ENCODE measurements at regions not wholly inside any gene's neighbourhood (a gene's known extent, or its start where the extent isn't known, plus 50 kb on each side); places are given as distances from the start of the nearest gene placed in this dataset.

GRCh38 chr3:59115364-59116232, 65.8 kb upstream of the CFAP20DC start:
- DNase-seq (ENCODE audit: low read depth), result no peak
- H3K27me3 ChIP-seq (ENCODE audit: control insufficient read depth, insufficient read depth, low read length), result no peaks in the 10 kb centered on the region
- TF ChIP-seq CTCF (IDR thresholded peaks at IDR 0.05; ENCODE audit: insufficient read depth, low read length, poor library complexity, severe bottlenecking), result no peak
- no peak overlapping the region for H3K4me3 ChIP-seq (ENCODE audit: low read depth, low read length)
- H3K36me3 ChIP-seq (ENCODE audit: control insufficient read depth, insufficient read depth, low read length), result no peaks in the 10 kb centered on the region

GRCh38 chr3:59107856-59108815, 58.3 kb upstream of the CFAP20DC start:
- Histone ChIP-seq H3K4me3 (ENCODE audit: low read depth, low read length) (no peak overlapping the region), H3K27me3 (ENCODE audit: control insufficient read depth, insufficient read depth, low read length) (no peaks in the 10 kb centered on the region), H3K36me3 (ENCODE audit: control insufficient read depth, insufficient read depth, low read length) (no peaks in the 10 kb centered on the region)
- no peak for TF ChIP-seq CTCF (IDR thresholded peaks at IDR 0.05; ENCODE audit: insufficient read depth, low read length, poor library complexity, severe bottlenecking)
- DNase-seq (ENCODE audit: low read depth), result peak; percentile 2

GRCh38 chr3:59106085-59106648, 56.3 kb upstream of the CFAP20DC start:
- no peaks in the 10 kb centered on the region for H3K36me3 ChIP-seq (ENCODE audit: control insufficient read depth, insufficient read depth, low read length)
- no peak for DNase-seq (ENCODE audit: low read depth)
- no peak for TF ChIP-seq CTCF (IDR thresholded peaks at IDR 0.05; ENCODE audit: insufficient read depth, low read length, poor library complexity, severe bottlenecking)
- no peaks in the 10 kb centered on the region for H3K27me3 ChIP-seq (ENCODE audit: control insufficient read depth, insufficient read depth, low read length)
- no peak overlapping the region for H3K4me3 ChIP-seq (ENCODE audit: low read depth, low read length)

- no peak for DNase-seq (ENCODE audit: low read depth)
Observed at GRCh38 chr3:59103552-59103951, 53.7 kb upstream of the CFAP20DC start.

More at GRCh38 chr3:59103552-59103951, 53.7 kb upstream of the CFAP20DC start:
- Histone ChIP-seq H3K4me3 (ENCODE audit: low read depth, low read length) (no peak overlapping the region), H3K36me3 (ENCODE audit: control insufficient read depth, insufficient read depth, low read length) (no peaks in the 10 kb centered on the region), H3K27me3 (ENCODE audit: control insufficient read depth, insufficient read depth, low read length) (no peaks in the 10 kb centered on the region)
- TF ChIP-seq CTCF (IDR thresholded peaks at IDR 0.05; ENCODE audit: insufficient read depth, low read length, poor library complexity, severe bottlenecking), result no peak
